Astrocyte of the hippocampus (primary cell): ENCODE measurements at regions not wholly inside any gene's neighbourhood (a gene's known extent, or its start where the extent isn't known, plus 50 kb on each side); places are given as distances from the start of the nearest gene placed in this dataset.
"Not testable (repeated sequence)": the region's sequence is repeated elsewhere in the genome, so short reads cannot be mapped to it uniquely, and the experiment has no call there.

ENCODE experiments used
- DNase-seq: peaks from one replicate; pipeline ENCODE4 v3.0.0; 2011; ENCODE audit warnings: low read depth, low spot score

- no peak for DNase-seq
Measured at GRCh38 chr3:5473471-5473870, 286.0 kb downstream of the EDEM1 start.

- DNase-seq, result no peak
Measured at GRCh38 chr3:5476403-5476802, 288.9 kb downstream of the EDEM1 start.

- DNase-seq, result peak; percentile 25
Measured at GRCh38 chr3:5479229-5479799, 291.8 kb downstream of the EDEM1 start.

GRCh38 chr3:5480190-5480589 is 292.7 kb downstream of the EDEM1 start:
- DNase-seq, result no peak

- no peak for DNase-seq
Measured at GRCh38 chr3:5485427-5485826, 297.9 kb downstream of the EDEM1 start.

- DNase-seq, result no peak
Measured at GRCh38 chr3:5488771-5489170, 301.3 kb downstream of the EDEM1 start.

- no peak for DNase-seq
Measured at GRCh38 chr3:5489536-5489935, 302.0 kb downstream of the EDEM1 start.

GRCh38 chr3:5494905-5495519 is 307.5 kb downstream of the EDEM1 start:
- no peak for DNase-seq

- no peak for DNase-seq
Measured at GRCh38 chr3:5497497-5497896, 310.0 kb downstream of the EDEM1 start.

GRCh38 chr3:5498981-5499380 is 311.5 kb downstream of the EDEM1 start:
- no peak for DNase-seq

- DNase-seq, result no peak
Measured at GRCh38 chr3:5499404-5499803, 311.9 kb downstream of the EDEM1 start.

- no peak for DNase-seq
Measured at GRCh38 chr3:5503136-5503535, 315.6 kb downstream of the EDEM1 start.

GRCh38 chr3:5504135-5504534 is 316.6 kb downstream of the EDEM1 start:
- DNase-seq, result no peak

- DNase-seq, result no peak
Measured at GRCh38 chr3:5505163-5505562, 317.7 kb downstream of the EDEM1 start.

- DNase-seq, result no peak
Measured at GRCh38 chr3:5505997-5506396, 318.5 kb downstream of the EDEM1 start.

GRCh38 chr3:5508860-5509259 is 321.4 kb downstream of the EDEM1 start:
- not testable (repeated sequence) for DNase-seq

GRCh38 chr3:5510300-5510699 is 322.8 kb downstream of the EDEM1 start:
- no peak for DNase-seq

GRCh38 chr3:5517921-5518320 is 330.4 kb downstream of the EDEM1 start:
- DNase-seq, result no peak

GRCh38 chr3:5520237-5520636 is 332.7 kb downstream of the EDEM1 start:
- no peak for DNase-seq

GRCh38 chr3:5523125-5523524 is 335.6 kb downstream of the EDEM1 start:
- DNase-seq, result no peak

- DNase-seq, result no peak
Measured at GRCh38 chr3:5531039-5531438, 343.5 kb downstream of the EDEM1 start.

- DNase-seq, result no peak
Measured at GRCh38 chr3:5531741-5532290, 344.3 kb downstream of the EDEM1 start.

- no peak for DNase-seq
Measured at GRCh38 chr3:5540532-5540931, 353.0 kb downstream of the EDEM1 start.

GRCh38 chr3:5542472-5542871 is 355.0 kb downstream of the EDEM1 start:
- no peak for DNase-seq
